ENCODE measurements at regions not wholly inside any gene's neighbourhood (a gene's known extent, or its start where the extent isn't known, plus 50 kb on each side); places are given as distances from the start of the nearest gene placed in this dataset.

DNA sequence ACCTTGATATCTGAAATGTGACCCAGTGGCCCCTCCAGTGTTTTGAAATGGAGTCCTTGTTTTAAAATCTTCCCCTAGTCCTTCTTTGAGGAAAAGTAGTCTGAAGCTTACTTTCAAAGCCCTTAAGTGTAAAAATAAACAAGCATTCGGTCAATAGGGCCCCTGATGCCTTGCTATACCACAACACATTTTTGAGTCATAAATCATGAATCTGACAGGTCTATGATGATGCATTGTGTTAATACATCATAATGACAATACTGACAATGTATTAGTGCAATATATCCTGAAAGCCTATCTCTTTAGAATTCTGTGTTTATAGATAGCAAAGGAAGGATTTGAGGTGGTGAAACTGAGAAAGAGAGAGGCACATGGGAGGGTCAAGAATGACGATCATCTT, 464.2 kb downstream of the MEIS1 start:
- TF ChIP-seq POLR2A (IDR thresholded peaks at IDR 0.05; ENCODE audit: low read depth, low read length) = no peak
- TF ChIP-seq BHLHE40 (IDR thresholded peaks at IDR 0.05; ENCODE audit: low read depth, low read length) = no peak
- TF ChIP-seq, protein P1, sequence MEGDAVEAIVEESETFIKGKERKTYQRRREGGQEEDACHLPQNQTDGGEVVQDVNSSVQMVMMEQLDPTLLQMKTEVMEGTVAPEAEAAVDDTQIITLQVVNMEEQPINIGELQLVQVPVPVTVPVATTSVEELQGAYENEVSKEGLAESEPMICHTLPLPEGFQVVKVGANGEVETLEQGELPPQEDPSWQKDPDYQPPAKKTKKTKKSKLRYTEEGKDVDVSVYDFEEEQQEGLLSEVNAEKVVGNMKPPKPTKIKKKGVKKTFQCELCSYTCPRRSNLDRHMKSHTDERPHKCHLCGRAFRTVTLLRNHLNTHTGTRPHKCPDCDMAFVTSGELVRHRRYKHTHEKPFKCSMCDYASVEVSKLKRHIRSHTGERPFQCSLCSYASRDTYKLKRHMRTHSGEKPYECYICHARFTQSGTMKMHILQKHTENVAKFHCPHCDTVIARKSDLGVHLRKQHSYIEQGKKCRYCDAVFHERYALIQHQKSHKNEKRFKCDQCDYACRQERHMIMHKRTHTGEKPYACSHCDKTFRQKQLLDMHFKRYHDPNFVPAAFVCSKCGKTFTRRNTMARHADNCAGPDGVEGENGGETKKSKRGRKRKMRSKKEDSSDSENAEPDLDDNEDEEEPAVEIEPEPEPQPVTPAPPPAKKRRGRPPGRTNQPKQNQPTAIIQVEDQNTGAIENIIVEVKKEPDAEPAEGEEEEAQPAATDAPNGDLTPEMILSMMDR (conservative IDR thresholded peaks at IDR 0.05; ENCODE audit: low read depth, low read length) = no peak
- no peak for TF ChIP-seq MXI1 (IDR thresholded peaks at IDR 0.05; ENCODE audit: borderline replicate concordance, low read depth, low read length)
- no peak for TF ChIP-seq RCOR1 (IDR thresholded peaks at IDR 0.05; ENCODE audit: insufficient replicate concordance, low read length)
- TF ChIP-seq SMC3 (IDR thresholded peaks at IDR 0.05; ENCODE audit: low read depth, low read length) = no peak
- no peak for TF ChIP-seq MAZ (IDR thresholded peaks at IDR 0.05; ENCODE audit: borderline replicate concordance, low read depth, low read length)
- no peak for TF ChIP-seq MAFK (IDR thresholded peaks at IDR 0.05; ENCODE audit: low read depth, low read length)
- no peak for TF ChIP-seq CEBPB (IDR thresholded peaks at IDR 0.05; ENCODE audit: low read depth, low read length)
- TF ChIP-seq, protein P2, sequence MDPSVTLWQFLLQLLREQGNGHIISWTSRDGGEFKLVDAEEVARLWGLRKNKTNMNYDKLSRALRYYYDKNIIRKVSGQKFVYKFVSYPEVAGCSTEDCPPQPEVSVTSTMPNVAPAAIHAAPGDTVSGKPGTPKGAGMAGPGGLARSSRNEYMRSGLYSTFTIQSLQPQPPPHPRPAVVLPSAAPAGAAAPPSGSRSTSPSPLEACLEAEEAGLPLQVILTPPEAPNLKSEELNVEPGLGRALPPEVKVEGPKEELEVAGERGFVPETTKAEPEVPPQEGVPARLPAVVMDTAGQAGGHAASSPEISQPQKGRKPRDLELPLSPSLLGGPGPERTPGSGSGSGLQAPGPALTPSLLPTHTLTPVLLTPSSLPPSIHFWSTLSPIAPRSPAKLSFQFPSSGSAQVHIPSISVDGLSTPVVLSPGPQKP (IDR thresholded peaks at IDR 0.05; ENCODE audit: borderline replicate concordance, low read depth, low read length) = no peak
- TF ChIP-seq RAD21 (IDR thresholded peaks at IDR 0.05; ENCODE audit: low read length) = no peak
- TF ChIP-seq RFX5 (IDR thresholded peaks at IDR 0.05; ENCODE audit: low read depth, low read length) = no peak

Measured in IMR-90 (cell line).